Heart right ventricle (tissue), 16 donors: ENCODE measurements at regions not wholly inside any gene's neighbourhood (a gene's known extent, or its start where the extent isn't known, plus 50 kb on each side); places are given as distances from the start of the nearest gene placed in this dataset.
"Not testable (repeated sequence)": the region's sequence is repeated elsewhere in the genome, so short reads cannot be mapped to it uniquely, and the experiment has no call there.

Experiments used
- ATAC-seq, 8 donors: fragments of 200-7000 bp; cut with Tn5 transposase; one replicate each; pipeline ENCODE4 v1.9.1; 2020; ENCODE audit warnings: mild to moderate bottlenecking in 8 of 8, moderate library complexity in 8 of 8, moderate number of reproducible peaks in 1 of 8
- DNase-seq, 2 donors: peaks; one replicate each; pipeline ENCODE4 v3.0.0-alpha.2; 2020
- H3K27ac ChIP-seq, 10 donors: fragments of 200-600 bp; sonication (generic) in 2 of 10; one replicate each; pipeline versions ENCODE4 v1.5.0 to v1.8.0; 2020 to 2022; ENCODE audit warnings: mild to moderate bottlenecking in 3 of 10
- H3K27me3 ChIP-seq, 7 donors: fragments of 200-600 bp; one replicate each; pipeline ENCODE4 v1.8.0; 2021 to 2022; ENCODE audit warnings: mild to moderate bottlenecking in 2 of 7
- H3K36me3 ChIP-seq, 9 donors: fragments of 200-600 bp; sonication (generic) in 1 of 9; one replicate each; pipeline versions ENCODE4 v1.5.0 to v1.8.0; 2020 to 2022; ENCODE audit warnings: mild to moderate bottlenecking in 2 of 9
- H3K4me1 ChIP-seq, 9 donors: fragments of 200-600 bp; sonication (generic) in 1 of 9; one replicate each; pipeline versions ENCODE4 v1.5.0 to v1.8.0; 2020 to 2022; ENCODE audit warnings: mild to moderate bottlenecking in 4 of 9
- H3K4me3 ChIP-seq, 10 donors: fragments of 200-600 bp; sonication (generic) in 2 of 10; one replicate each; pipeline versions ENCODE4 v1.5.0 to v1.8.0; 2020 to 2022; ENCODE audit warnings: mild to moderate bottlenecking in 7 of 10, moderate library complexity in 2 of 10
- H3K9me3 ChIP-seq, 11 donors: fragments of 200-600 bp in 10 of 11; sonication (generic) in 2 of 11; one replicate each; pipeline versions ENCODE4 v1.5.0 to v1.8.0; 2013 to 2022; ENCODE audit warnings: mild to moderate bottlenecking in 2 of 11, control low read depth in 1 of 11, moderate library complexity in 1 of 11
- WGBS, 2 donors: extraction: QIAGEN DNeasy Blood & Tissue Kit; methylation state at CpG; one replicate each; pipeline ENCODE4 v1.1.7; 2013; ENCODE audit warnings: inconsistent platforms in 1 of 2; 5-methylcytosine and 5-hydroxymethylcytosine counted together
- intact Hi-C, 10 donors: fragments of 100-400 bp; cut with DNase I; formaldehyde crosslinking; loops; one replicate each; pipeline versions ENCODE4 v1.11.1 to v1.14.2; 2022
- TF ChIP-seq, protein P1 (sequence below), 9 donors: fragments of 200-600 bp; sonication (generic) in 2 of 9; IDR thresholded peaks; one replicate each; pipeline versions ENCODE4 v1.5.0 to v1.8.0; 2021 to 2022; ENCODE audit warnings: antibody characterized with exemption in 9 of 9, mild to moderate bottlenecking in 5 of 9, moderate library complexity in 1 of 9
- donor health status: Arrhythmogenic right ventricular cardiomyopathy.
- donor health status: ischemic (EF 13 %, LVEDD 7.1; RV severe dilation, severe dysfunction).
- donor health status: healthy with polysubstance abuse.
- donor health status: DM: no; HTN: yes; CAD: no.
- donor health status: DM: no; HTN: no; CAD: no.
- donor health status: ischemic (EF 25% LVEDD 6.9; RV normal size, moderate dysfunction).
- donor health status: ischemic (EF 25% LVEDD 5.7; RV mildly dilated, moderate dysfunction).
- donor health status: healthy.
- donor health status: DM: yes; HTN: yes; CAD: no.
- donor health status: Ischemic cardiomyopathy.
- donor health status: ischemic (EF 35%, LVEDD 5.7; RV mildly dilated, moderate dysfunction).
- donor health status: nonischemic (EF 11% LVEDD 7.7; RV severe dilation, severe dysfunction).
- donor health status: DM: yes; HTN: yes; CAD: no.
- donor health status: PGD.
- donor health status: ischemic (EF 29% LVEDD 5.4; RV normal size, mild dysfunction).
- donor health status: nonischemic (EF 23%, LVEDD 6.1; RV moderate dilation, normal function).

DNA sequence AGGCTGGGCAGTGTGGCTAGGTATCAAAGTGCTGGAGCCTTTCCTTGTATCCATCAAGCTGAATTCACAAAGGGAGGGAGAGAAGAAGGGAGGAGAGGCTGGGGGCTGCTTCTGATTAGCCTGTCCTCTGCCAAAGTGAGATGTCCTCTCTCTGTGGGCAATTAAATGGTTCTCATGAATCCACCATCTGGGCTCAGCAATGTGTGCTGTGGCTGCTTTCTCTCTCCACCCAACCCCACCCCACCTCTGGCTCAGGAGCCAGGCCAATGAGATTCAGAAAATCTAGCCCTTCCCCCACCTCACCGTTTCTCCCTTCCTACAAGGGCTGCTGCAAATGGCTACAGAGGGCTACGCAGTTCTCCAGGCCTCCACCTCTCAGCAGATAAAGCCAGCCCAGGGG, 154.6 kb downstream of the TENT5C start:
- TF ChIP-seq, protein P1, sequence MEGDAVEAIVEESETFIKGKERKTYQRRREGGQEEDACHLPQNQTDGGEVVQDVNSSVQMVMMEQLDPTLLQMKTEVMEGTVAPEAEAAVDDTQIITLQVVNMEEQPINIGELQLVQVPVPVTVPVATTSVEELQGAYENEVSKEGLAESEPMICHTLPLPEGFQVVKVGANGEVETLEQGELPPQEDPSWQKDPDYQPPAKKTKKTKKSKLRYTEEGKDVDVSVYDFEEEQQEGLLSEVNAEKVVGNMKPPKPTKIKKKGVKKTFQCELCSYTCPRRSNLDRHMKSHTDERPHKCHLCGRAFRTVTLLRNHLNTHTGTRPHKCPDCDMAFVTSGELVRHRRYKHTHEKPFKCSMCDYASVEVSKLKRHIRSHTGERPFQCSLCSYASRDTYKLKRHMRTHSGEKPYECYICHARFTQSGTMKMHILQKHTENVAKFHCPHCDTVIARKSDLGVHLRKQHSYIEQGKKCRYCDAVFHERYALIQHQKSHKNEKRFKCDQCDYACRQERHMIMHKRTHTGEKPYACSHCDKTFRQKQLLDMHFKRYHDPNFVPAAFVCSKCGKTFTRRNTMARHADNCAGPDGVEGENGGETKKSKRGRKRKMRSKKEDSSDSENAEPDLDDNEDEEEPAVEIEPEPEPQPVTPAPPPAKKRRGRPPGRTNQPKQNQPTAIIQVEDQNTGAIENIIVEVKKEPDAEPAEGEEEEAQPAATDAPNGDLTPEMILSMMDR (IDR thresholded peaks at IDR 0.05): no peak
- intact Hi-C loops: no loop called here
- DNase-seq: no peak
- Histone ChIP-seq H3K4me1 (peaks cover 0 to 11% (median 3%) of the 10 kb centered on the region in 9 donors), H3K9me3 (no peaks in the 10 kb centered on the region), H3K4me3 (no peak overlapping the region), H3K27ac (no peak overlapping the region), H3K36me3 (no peaks in the 10 kb centered on the region), H3K27me3 (no peaks in the 10 kb centered on the region)
- 47 to 56% methylated on average over 2 of the region's 2 CpGs for WGBS, 2 donors
- no peak for ATAC-seq

DNA sequence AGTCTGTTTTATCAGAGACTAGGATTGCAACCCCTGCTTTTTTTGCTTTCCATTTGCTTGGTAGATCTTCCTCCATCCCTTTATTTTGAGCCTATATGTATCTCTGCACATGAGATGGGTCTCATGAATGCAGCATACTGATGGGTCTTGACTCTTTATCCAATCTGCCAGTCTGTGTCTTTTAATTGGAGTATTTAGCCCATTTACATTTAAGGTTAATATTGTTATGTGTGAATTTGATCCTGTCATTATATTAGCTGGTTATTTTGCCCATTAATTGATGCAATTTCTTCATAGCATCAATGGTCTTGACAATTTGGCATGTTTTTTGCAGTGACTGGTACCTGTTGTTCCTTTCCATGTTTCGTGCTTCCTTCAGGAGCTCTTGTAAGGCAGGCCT, 161.7 kb downstream of the GDAP2 start:
- intact Hi-C loops, DNase-seq, H3K4me3 ChIP-seq, H3K27me3 ChIP-seq, H3K4me1 ChIP-seq, ATAC-seq, H3K27ac ChIP-seq, H3K36me3 ChIP-seq: not testable (repeated sequence)
- peaks cover 0 to 51% (median 20%) of the 10 kb centered on the region in 11 donors for H3K9me3 ChIP-seq
- 71 to 82% methylated on average over 1 of the region's 1 CpG for WGBS, 2 donors

DNA sequence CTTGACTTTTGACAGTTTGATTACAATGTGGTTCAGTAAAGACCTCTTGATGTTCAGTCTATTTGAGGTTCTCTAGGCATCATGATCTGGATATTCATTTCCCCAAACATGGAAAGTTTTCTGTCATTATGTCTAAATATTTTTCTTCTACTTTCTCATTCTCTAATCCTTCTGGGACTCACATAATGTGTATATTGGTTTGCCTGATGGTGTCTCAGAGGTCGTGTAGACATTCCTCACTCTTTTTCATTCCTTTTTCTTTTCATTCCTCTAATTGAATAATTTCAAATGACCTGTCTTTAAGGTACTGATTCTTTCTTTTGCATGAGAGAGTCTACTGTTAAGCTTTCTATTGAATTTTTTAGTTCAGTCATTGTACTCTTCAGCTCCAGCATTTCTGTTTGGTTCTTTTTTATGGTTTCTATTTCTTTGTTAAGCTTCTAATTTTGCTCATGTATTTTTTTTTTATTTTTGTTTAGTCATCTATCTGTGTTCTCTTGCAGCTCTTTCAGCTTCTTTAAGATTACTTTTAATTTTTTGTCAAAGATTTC, 158.4 kb downstream of the GDAP2 start:
- DNase-seq: no peak
- H3K36me3 ChIP-seq: no peaks in the 10 kb centered on the region
- WGBS, 2 donors: 35 to 36% methylated on average over 1 of the region's 1 CpG

DNA sequence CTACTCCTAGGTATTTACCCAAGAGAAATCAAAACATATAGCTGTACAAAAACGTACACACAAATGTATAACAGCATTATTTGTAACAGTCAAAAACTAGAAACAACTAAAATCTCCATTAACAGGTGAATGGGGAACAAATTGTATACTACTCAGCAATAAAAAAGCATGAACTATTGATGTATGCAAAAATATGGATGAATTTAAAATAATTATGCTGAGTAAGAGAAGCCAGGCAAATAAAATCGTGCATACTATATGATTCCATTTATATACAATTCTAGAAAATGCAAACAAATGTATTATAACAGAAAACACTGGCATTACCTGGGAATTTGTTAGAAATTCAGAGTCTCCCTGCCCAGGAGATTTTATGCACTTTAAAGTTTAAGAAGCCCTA, 150.1 kb downstream of the GDAP2 start:
- ATAC-seq (no peak), DNase-seq (no peak)
- Histone ChIP-seq H3K9me3 (peaks cover 0 to 4% (median 0%) of the 10 kb centered on the region in 11 donors), H3K4me3 (no peak overlapping the region), H3K36me3 (no peaks in the 10 kb centered on the region), H3K27me3 (no peaks in the 10 kb centered on the region), H3K27ac (no peak overlapping the region), H3K4me1 (peaks cover 0 to 19% (median 6%) of the 10 kb centered on the region in 9 donors)
- WGBS, 2 donors: 75 to 88% methylated on average over 2 of the region's 2 CpGs
- TF ChIP-seq, protein P1 (IDR thresholded peaks at IDR 0.05): no peak
- intact Hi-C loops: no loop called here

More for the DNA sequence above, 158.4 kb downstream of the GDAP2 start:
- TF ChIP-seq, protein P1 (IDR thresholded peaks at IDR 0.05): no peak
- Histone ChIP-seq H3K4me1 (no peaks in the 10 kb centered on the region), H3K27ac (no peak overlapping the region), H3K4me3 (no peak overlapping the region), H3K9me3 (peaks cover 0 to 51% (median 20%) of the 10 kb centered on the region in 11 donors), H3K27me3 (no peaks in the 10 kb centered on the region)
- no peak for ATAC-seq
- intact Hi-C loops: no loop called here

DNA sequence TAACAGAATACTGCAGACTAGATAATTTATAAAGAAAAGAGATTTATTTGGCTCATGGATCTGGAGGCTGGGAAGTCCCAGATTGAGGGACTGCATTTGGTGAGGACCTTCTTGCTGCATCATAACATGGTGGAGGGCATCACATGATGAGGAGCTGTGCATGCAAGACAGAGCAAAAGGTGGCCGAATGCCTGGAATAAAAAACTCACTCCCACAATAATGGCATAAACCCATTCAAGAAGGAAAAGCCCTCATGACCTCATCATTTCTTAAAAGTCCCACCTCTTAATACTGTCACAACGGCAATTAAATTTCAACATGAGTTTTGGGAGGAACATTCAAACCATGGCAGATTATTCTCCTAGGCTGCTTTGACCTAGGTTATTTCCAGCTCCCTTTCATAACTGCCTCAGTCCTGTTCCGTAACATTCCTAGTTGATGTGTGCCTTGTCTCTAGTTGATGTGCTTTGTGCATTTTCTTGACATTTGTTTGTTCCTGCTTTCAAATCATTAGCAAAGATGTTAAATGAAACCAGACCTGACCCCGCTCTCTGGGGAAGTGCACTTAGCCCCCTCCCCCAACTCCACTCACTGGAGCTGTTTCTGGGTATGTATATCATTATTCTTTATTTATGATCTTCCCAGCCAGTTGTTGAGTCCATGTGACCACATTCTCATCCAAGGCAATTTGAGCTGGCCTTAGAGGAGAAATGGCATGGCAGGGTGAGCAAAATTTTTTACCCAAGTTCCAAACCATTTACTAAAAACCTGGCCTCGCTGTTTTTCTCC, 148.5 kb downstream of the GDAP2 start:
- DNase-seq (no peak), ATAC-seq (peak in 2 of 8 donors; percentile 10 to 29)
- intact Hi-C loops: no loop called here
- H3K4me3 ChIP-seq: no peak overlapping the region
- no peaks in the 10 kb centered on the region for H3K27me3 ChIP-seq
- no peaks in the 10 kb centered on the region for H3K9me3 ChIP-seq
- no peak overlapping the region for H3K27ac ChIP-seq
- TF ChIP-seq, protein P1 (IDR thresholded peaks at IDR 0.05): no peak
- WGBS, 2 donors: 74 to 75% methylated on average over 5 of the region's 5 CpGs
- H3K4me1 ChIP-seq: peaks cover 0 to 19% (median 6%) of the 10 kb centered on the region in 9 donors
- no peaks in the 10 kb centered on the region for H3K36me3 ChIP-seq
